C4-2B (cell line): ENCODE measurements at regions not wholly inside any gene's neighbourhood (a gene's known extent, or its start where the extent isn't known, plus 50 kb on each side); places are given as distances from the start of the nearest gene placed in this dataset.

Source experiments
- CTCF ChIP-seq: fragments of 450-650 bp; conservative IDR thresholded peaks from 2 replicates; pipeline ENCODE4 v1.5.1; 2017; ENCODE audit warnings: mild to moderate bottlenecking
- ZFX ChIP-seq: fragments of 450-650 bp; IDR thresholded peaks from 2 replicates; pipeline ENCODE4 v1.6.1; 2017

GRCh38 chr20:12957968-12958367 lies 50.8 kb upstream of the SPTLC3 start:
- no peak for TF ChIP-seq CTCF
- TF ChIP-seq ZFX: no peak
